GM19467 (cell line): ENCODE measurements at regions not wholly inside any gene's neighbourhood (a gene's known extent, or its start where the extent isn't known, plus 50 kb on each side); places are given as distances from the start of the nearest gene placed in this dataset.
"Not testable (repeated sequence)": the region's sequence is repeated elsewhere in the genome, so short reads cannot be mapped to it uniquely, and the experiment has no call there.

Experiments used
- ATAC-seq: cut with Tn5 transposase; IDR thresholded peaks from one replicate; pipeline ENCODE4 v1.9.1; 2021; ENCODE audit warnings: mild to moderate bottlenecking, moderate library complexity; ENCODE audit not compliant: unreplicated experiment

- ATAC-seq = no peak
These were observed 61.4 kb downstream of the DDX53 start for GRCh38 chrX:23061116-23061515.

GRCh38 chrX:23062359-23062758 lies 62.6 kb downstream of the DDX53 start:
- no peak for ATAC-seq

DNA sequence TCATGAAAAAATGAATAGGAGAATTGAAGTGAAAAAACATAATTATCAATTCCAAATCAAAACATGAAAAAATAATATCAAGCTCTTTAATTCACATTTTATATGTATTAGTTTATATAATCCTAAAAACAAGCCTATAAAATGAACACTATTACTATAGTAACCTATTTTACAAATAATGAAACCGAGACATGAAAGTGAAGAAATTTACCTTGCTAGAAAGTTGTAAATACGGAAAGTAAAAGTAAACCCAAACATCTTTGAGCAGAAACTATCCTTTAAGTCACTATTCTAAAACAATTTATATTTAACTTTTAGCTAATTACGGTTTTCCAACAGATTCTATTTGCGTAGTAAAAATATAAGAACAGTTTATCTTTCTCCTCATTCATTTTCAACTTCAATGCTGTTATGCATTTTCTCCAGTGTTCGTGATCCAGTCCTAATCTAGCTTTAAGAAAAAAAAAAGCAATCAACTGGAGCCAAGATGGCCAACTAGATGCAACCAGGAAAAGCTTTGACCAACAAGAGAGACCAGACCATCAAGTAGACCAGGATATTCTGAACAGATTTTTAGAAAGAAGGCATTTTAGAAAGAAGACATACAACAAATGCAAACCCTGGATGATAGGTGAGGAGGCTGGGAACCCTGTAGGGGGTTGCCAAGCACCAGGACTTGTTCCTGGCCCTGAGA lies 67.0 kb downstream of the DDX53 start:
- ATAC-seq = no peak

DNA sequence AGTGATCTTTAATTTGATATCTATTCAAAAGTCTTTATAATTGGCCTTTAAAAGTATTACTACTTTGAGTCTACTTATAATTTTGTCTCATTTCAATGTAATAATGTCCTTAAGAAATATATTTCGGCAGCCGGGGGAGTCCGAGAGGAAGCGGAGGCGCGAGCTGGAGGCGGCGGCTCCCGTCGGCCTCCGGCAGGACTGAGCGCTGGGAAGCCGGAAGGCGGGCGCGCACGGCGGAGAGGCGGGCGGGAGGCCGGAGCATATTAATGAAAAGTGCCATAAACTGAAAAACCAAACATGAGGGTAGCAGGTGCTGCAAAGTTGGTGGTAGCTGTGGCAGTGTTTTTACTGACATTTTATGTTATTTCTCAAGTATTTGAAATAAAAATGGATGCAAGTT lies 75.7 kb downstream of the DDX53 start:
- not testable (repeated sequence) for ATAC-seq

GRCh38 chrX:23079347-23079746 lies 79.6 kb downstream of the DDX53 start:
- no peak for ATAC-seq

GRCh38 chrX:23100826-23101225 lies 101.1 kb downstream of the DDX53 start:
- ATAC-seq = no peak

DNA sequence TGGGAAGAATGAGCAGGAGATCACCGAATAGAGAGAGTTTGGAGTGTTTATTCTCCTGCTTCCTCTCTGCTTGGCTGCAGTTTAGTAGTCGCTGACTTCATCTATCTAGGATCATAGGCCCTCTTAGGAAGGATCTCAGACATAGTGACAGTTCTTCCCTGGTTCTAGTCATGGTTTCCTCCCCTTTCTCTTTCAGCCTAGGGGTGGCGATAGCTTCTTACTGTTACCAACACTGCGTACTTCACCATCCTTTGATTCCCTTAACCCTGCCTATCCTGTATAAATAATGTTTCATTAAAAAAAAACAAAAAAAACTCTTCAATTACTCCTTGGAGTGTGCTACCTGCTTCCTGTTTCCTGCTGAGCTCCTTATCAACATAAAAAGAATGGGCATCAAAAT lies 103.8 kb downstream of the DDX53 start:
- no peak for ATAC-seq

DNA sequence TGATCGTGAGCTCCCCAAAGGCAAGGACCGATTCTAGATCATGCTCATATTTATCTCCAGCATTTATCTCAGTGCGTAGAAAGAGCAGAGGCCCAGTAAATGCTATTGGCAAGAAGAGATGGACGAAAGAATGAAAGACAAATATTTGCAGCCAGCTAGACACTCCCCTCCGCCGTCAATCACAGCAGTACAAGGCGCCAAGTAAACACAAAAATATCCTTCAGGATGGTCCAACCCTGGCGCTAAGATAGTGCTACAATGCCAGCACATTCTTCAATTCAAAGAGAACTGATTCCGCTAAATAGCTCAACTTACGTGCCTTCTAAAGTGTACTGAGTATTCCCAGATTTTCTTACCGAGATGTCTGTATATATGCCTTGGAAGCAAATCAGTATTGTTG lies 114.5 kb downstream of the DDX53 start:
- no peak for ATAC-seq

- no peak for ATAC-seq
These were observed 115.9 kb downstream of the DDX53 start for GRCh38 chrX:23115651-23116050.

GRCh38 chrX:23118163-23118562 lies 118.4 kb downstream of the DDX53 start:
- no peak for ATAC-seq

- no peak for ATAC-seq
These were observed 119.2 kb downstream of the DDX53 start for GRCh38 chrX:23118890-23119527.

DNA sequence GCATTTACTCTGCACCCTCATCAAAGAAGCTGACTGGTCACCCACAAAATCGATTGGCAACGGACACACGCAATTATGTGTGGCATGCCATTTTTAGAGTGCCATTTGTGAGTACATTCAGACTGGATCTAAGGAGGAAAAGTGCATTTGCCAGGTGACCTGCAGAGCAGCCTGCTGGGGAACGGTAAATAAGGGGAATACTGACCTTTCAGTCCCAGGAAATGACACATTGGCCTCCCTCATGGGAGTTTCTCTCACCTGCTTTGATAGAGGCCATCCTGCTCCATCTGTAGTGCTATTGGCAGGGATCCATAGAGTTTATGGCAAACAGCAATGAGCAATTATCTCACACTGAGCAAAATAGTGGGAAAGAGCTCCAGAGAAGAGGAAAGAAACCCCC lies 127.8 kb downstream of the DDX53 start:
- no peak for ATAC-seq

- ATAC-seq = no peak
These were observed 133.8 kb downstream of the DDX53 start for GRCh38 chrX:23133551-23133950.

DNA sequence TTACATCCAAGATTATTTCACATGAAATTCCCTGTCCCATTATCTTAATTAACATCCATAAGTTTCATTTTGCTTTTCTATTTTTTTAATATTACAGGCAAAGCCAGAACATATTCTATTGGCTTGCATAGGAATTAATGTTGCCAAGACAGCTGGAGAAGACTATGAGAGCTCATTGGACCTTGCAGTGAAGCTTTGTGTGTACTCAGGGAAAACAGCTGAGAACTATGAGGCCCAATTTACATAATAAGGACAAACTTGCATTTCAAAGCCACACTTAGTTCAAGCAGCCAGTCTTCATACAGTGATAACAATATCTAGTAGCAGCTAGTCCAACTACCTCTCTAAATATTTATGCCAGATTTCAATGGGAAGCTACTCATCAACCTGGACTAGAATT lies 134.4 kb downstream of the DDX53 start:
- no peak for ATAC-seq

DNA sequence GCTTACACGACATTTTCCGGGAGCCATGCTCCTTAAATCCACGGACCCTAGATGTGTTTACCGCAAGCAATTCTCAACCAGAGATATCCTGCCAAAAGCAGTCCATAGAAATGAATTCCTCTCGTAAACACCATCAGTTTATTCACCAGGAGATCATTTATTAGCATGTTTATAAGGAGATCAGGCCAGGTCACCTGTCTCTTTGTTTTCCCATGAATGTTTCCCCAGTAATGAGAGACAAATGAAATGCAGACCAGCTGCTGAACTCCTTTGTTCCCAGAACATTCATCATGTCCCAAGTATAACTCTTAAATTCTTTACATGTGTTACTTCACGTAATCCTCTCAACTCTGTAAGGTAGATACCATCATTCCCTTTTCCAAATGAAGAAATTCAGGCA lies 137.1 kb downstream of the DDX53 start:
- no peak for ATAC-seq

DNA sequence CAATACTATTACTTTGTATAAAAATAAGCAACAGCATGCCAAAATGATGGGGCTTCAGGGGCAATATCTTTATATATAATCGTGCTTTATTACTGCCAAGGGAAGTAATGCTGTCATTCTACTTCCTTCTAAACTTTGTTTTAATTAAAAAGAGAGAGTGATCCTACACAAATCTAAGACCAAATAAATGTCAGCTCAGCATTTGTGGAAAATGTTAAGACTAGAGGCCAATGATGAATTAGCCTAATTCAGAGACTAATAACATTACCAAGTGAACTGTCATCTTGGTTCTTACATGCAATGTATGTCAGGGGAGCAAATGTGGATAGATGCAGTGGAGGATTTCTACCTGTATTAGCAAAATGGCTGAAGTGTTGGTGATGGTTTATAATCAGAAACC lies 166.4 kb upstream of the PTCHD1 start:
- ATAC-seq = no peak

DNA sequence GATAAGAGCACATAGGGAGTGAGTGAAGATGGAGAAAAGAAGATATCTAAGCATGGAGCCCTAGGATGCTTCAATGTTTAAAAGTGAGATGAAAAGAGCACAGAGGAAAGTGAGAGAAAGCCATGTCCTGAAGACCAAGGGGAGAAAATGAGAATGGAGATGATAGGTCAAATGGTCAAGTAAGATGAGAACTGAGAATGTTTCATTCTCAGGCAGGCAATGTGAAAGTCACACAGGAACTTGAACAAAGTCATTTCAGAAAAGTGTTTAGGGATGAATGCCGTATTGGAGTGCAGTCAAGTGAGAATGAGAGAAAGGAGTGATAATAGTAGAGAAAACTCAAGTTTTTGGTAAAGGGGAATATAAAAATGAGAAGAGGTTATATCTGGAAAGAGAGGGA lies 148.7 kb upstream of the PTCHD1 start:
- ATAC-seq = peak; percentile 66

DNA sequence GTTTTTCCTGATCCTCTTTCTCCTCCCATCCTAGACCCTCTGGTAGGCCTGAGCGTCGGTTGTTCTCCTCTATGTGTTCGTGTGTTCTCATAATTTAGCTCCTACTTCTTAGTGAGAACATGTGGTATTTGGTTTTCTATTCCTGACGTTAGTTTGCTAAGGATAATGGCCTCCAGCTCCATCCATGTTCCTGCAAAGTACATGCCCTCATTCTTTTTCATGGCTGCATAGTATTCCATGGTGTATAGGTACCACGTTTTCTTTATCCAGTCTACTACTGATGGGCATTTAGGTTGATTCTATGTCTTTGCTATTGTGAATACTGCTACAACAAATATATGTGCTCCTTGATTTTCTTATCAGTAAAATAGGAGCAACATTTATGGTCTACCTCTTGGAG lies 146.8 kb upstream of the PTCHD1 start:
- no peak for ATAC-seq

GRCh38 chrX:23194885-23195554 lies 139.6 kb upstream of the PTCHD1 start:
- ATAC-seq = no peak

DNA sequence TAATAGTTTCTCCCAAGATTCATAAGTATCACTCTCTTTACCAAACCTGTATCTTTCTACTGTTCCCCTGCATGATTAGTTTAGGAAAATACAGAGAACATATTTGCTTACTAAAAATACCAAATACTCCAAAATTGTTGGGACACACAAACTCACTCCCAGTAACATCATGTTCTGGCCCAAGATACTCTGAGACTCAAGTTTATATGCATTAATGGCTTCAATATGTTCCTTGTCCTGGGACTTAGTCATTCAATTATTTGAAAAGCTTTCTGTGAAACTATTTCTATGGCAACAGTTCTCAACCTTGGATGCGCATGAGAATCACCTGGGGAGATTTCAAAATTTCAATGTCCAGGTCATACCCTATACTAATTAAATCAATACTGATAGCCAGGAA lies 138.9 kb upstream of the PTCHD1 start:
- no peak for ATAC-seq

DNA sequence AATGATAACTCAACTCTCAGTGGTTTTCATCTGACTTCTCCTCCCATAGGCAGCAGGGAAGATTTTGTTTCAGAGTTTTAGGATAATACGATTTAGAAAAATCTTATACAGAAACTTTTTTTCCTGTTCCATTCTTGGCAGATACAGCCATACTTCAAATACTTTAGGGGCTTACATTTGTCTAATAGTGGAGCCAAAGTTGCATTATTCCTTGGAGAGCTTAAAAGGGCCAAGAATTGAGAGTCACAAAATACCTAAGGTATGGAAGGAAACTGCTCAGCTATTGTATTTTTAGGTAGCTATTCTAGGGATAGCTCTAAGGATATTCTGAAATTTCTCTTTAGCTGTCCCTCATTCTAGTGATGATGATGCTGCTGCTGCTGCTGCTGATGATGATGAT lies 132.9 kb upstream of the PTCHD1 start:
- ATAC-seq = no peak

GRCh38 chrX:23202326-23202725 lies 132.3 kb upstream of the PTCHD1 start:
- no peak for ATAC-seq
